ENCODE measurements at regions not wholly inside any gene's neighbourhood (a gene's known extent, or its start where the extent isn't known, plus 50 kb on each side); places are given as distances from the start of the nearest gene placed in this dataset.

GRCh38 chr3:157611536-157612076 is 108.4 kb upstream of the VEPH1 start:
- TF ChIP-seq CTCF (IDR thresholded peaks at IDR 0.05) (no peak), POLR2AphosphoS5 (IDR thresholded peaks at IDR 0.05) (no peak)

All from sigmoid colon (tissue), 4 donors.